ENCODE measurements at regions not wholly inside any gene's neighbourhood (a gene's known extent, or its start where the extent isn't known, plus 50 kb on each side); places are given as distances from the start of the nearest gene placed in this dataset.

GRCh38 chr7:140229591-140230515 is 53.1 kb upstream of the KDM7A start (continued):
- TF ChIP-seq GMEB2 (CRISPR knock-in tag; IDR thresholded peaks at IDR 0.05; ENCODE audit: low read depth) (peak; percentile 63), ZBTB34 (CRISPR knock-in tag; IDR thresholded peaks at IDR 0.05) (peak; percentile 90), HIVEP1 (CRISPR knock-in tag; IDR thresholded peaks at IDR 0.05) (peak; percentile 94), ZNF788 (CRISPR knock-in tag; IDR thresholded peaks at IDR 0.05; ENCODE audit: borderline replicate concordance) (peak; percentile 95), ZSCAN21 (CRISPR knock-in tag; IDR thresholded peaks at IDR 0.05; ENCODE audit: borderline replicate concordance) (peak; percentile 54; the same call in 1 of the 2 replicates), KLF9 (CRISPR knock-in tag; IDR thresholded peaks at IDR 0.05; ENCODE audit: low read depth) (no peak), HOXD1 (CRISPR knock-in tag; IDR thresholded peaks at IDR 0.05) (peak; percentile 98), ZNF224 (CRISPR knock-in tag; IDR thresholded peaks at IDR 0.05) (no peak), CEBPG (CRISPR knock-in tag; IDR thresholded peaks at IDR 0.05) (peak; percentile 77), SYNCRIP (IDR thresholded peaks at IDR 0.05; ENCODE audit: insufficient read depth, low read depth, low read length) (no peak), GABPA (IDR thresholded peaks at IDR 0.05; ENCODE audit: low read depth, low read length) (no peak), GABPA (CRISPR knock-in tag; IDR thresholded peaks at IDR 0.05; ENCODE audit: low read depth) (peak; percentile 82), ZNF441 (CRISPR knock-in tag; IDR thresholded peaks at IDR 0.05; ENCODE audit: borderline replicate concordance) (peak; percentile 41; the same call in 1 of the 2 replicates), NR3C1 (CRISPR knock-in tag; IDR thresholded peaks at IDR 0.05) (no peak), SMAD9 (CRISPR knock-in tag; IDR thresholded peaks at IDR 0.05) (no peak), MTF1 (CRISPR knock-in tag; IDR thresholded peaks at IDR 0.05) (no peak)
- TF ChIP-seq, protein P1, sequence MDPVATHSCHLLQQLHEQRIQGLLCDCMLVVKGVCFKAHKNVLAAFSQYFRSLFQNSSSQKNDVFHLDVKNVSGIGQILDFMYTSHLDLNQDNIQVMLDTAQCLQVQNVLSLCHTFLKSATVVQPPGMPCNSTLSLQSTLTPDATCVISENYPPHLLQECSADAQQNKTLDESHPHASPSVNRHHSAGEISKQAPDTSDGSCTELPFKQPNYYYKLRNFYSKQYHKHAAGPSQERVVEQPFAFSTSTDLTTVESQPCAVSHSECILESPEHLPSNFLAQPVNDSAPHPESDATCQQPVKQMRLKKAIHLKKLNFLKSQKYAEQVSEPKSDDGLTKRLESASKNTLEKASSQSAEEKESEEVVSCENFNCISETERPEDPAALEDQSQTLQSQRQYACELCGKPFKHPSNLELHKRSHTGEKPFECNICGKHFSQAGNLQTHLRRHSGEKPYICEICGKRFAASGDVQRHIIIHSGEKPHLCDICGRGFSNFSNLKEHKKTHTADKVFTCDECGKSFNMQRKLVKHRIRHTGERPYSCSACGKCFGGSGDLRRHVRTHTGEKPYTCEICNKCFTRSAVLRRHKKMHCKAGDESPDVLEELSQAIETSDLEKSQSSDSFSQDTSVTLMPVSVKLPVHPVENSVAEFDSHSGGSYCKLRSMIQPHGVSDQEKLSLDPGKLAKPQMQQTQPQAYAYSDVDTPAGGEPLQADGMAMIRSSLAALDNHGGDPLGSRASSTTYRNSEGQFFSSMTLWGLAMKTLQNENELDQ (CRISPR knock-in tag; IDR thresholded peaks at IDR 0.05; ENCODE audit: borderline replicate concordance): no peak; the same call in 1 of the 2 replicates
- TF ChIP-seq, protein P2, sequence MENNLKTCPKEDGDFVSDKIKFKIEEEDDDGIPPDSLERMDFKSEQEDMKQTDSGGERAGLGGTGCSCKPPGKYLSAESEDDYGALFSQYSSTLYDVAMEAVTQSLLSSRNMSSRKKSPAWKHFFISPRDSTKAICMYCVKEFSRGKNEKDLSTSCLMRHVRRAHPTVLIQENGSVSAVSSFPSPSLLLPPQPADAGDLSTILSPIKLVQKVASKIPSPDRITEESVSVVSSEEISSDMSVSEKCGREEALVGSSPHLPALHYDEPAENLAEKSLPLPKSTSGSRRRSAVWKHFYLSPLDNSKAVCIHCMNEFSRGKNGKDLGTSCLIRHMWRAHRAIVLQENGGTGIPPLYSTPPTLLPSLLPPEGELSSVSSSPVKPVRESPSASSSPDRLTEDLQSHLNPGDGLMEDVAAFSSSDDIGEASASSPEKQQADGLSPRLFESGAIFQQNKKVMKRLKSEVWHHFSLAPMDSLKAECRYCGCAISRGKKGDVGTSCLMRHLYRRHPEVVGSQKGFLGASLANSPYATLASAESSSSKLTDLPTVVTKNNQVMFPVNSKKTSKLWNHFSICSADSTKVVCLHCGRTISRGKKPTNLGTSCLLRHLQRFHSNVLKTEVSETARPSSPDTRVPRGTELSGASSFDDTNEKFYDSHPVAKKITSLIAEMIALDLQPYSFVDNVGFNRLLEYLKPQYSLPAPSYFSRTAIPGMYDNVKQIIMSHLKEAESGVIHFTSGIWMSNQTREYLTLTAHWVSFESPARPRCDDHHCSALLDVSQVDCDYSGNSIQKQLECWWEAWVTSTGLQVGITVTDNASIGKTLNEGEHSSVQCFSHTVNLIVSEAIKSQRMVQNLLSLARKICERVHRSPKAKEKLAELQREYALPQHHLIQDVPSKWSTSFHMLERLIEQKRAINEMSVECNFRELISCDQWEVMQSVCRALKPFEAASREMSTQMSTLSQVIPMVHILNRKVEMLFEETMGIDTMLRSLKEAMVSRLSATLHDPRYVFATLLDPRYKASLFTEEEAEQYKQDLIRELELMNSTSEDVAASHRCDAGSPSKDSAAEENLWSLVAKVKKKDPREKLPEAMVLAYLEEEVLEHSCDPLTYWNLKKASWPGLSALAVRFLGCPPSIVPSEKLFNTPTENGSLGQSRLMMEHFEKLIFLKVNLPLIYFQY (CRISPR knock-in tag; IDR thresholded peaks at IDR 0.05; ENCODE audit: borderline replicate concordance): peak; percentile 75; the same call in 1 of the 2 replicates
- TF ChIP-seq, protein P3, sequence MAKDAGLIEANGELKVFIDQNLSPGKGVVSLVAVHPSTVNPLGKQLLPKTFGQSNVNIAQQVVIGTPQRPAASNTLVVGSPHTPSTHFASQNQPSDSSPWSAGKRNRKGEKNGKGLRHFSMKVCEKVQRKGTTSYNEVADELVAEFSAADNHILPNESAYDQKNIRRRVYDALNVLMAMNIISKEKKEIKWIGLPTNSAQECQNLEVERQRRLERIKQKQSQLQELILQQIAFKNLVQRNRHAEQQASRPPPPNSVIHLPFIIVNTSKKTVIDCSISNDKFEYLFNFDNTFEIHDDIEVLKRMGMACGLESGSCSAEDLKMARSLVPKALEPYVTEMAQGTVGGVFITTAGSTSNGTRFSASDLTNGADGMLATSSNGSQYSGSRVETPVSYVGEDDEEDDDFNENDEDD (CRISPR knock-in tag; IDR thresholded peaks at IDR 0.05; ENCODE audit: borderline replicate concordance): peak; percentile 50; the same call in 1 of the 2 replicates

All from HepG2 (cell line).